GM12865 (cell line): ENCODE measurements at regions not wholly inside any gene's neighbourhood (a gene's known extent, or its start where the extent isn't known, plus 50 kb on each side); places are given as distances from the start of the nearest gene placed in this dataset.

Source experiments
- DNase-seq: peaks from one replicate; pipeline ENCODE4 v3.0.0; 2010; ENCODE audit warnings: low read depth
- H3K4me3 ChIP-seq: 2 replicates; pipeline ENCODE4 v1.5.1; 2011; ENCODE audit warnings: mild to moderate bottlenecking, low read depth, low read length, control low read depth
- CTCF ChIP-seq: IDR thresholded peaks from 2 replicates; pipeline ENCODE4 v1.5.1; 2011; ENCODE audit warnings: low read length, control low read depth, low read depth, inconsistent platforms; ENCODE audit not compliant: insufficient read depth; ENCODE audit errors: missing control alignments

- TF ChIP-seq CTCF: no peak
- no peak overlapping the region for H3K4me3 ChIP-seq
- no peak for DNase-seq
Observed at GRCh38 chr9:14487547-14488185, 173.7 kb upstream of the NFIB start.

GRCh38 chr9:14485366-14485765 is 171.4 kb upstream of the NFIB start:
- DNase-seq: no peak
- TF ChIP-seq CTCF: no peak

GRCh38 chr9:14482856-14483255 is 168.9 kb upstream of the NFIB start:
- DNase-seq: no peak
- no peak for TF ChIP-seq CTCF
- H3K4me3 ChIP-seq: no peak overlapping the region

More at GRCh38 chr9:14485366-14485765, 171.4 kb upstream of the NFIB start:
- no peak overlapping the region for H3K4me3 ChIP-seq

- no peak overlapping the region for H3K4me3 ChIP-seq
- no peak for TF ChIP-seq CTCF
- no peak for DNase-seq
Observed at GRCh38 chr9:14480526-14480925, 166.6 kb upstream of the NFIB start.

- no peak overlapping the region for H3K4me3 ChIP-seq
- TF ChIP-seq CTCF: no peak
- peak; percentile 8 for DNase-seq
Observed at GRCh38 chr9:14479163-14479560, 165.2 kb upstream of the NFIB start.

GRCh38 chr9:14478175-14479162 is 164.5 kb upstream of the NFIB start:
- no peak overlapping the region for H3K4me3 ChIP-seq
- TF ChIP-seq CTCF: no peak
- DNase-seq: no peak
